Hepatocyte (in vitro differentiated cells): ENCODE measurements at regions not wholly inside any gene's neighbourhood (a gene's known extent, or its start where the extent isn't known, plus 50 kb on each side); places are given as distances from the start of the nearest gene placed in this dataset.

Source experiments
- EZH2phosphoT487 ChIP-seq: fragments of 200-600 bp; sonication (generic); IDR thresholded peaks from one replicate; pipeline ENCODE4 v1.6.1; 2018; ENCODE audit warnings: antibody characterized with exemption, mild to moderate bottlenecking, low read depth, moderate library complexity; ENCODE audit not compliant: unreplicated experiment, severe bottlenecking
- TF ChIP-seq, protein P1 (sequence below): fragments of 200-600 bp; sonication (generic); IDR thresholded peaks from 2 replicates; pipeline ENCODE4 v1.5.1; 2016; ENCODE audit warnings: antibody characterized with exemption, mild to moderate bottlenecking; ENCODE audit not compliant: poor library complexity

- TF ChIP-seq, protein P1, sequence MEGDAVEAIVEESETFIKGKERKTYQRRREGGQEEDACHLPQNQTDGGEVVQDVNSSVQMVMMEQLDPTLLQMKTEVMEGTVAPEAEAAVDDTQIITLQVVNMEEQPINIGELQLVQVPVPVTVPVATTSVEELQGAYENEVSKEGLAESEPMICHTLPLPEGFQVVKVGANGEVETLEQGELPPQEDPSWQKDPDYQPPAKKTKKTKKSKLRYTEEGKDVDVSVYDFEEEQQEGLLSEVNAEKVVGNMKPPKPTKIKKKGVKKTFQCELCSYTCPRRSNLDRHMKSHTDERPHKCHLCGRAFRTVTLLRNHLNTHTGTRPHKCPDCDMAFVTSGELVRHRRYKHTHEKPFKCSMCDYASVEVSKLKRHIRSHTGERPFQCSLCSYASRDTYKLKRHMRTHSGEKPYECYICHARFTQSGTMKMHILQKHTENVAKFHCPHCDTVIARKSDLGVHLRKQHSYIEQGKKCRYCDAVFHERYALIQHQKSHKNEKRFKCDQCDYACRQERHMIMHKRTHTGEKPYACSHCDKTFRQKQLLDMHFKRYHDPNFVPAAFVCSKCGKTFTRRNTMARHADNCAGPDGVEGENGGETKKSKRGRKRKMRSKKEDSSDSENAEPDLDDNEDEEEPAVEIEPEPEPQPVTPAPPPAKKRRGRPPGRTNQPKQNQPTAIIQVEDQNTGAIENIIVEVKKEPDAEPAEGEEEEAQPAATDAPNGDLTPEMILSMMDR = no peak
- no peak for TF ChIP-seq EZH2phosphoT487
Observed at GRCh38 chr6:3916211-3916610, 67.0 kb downstream of the FAM50B start.
